ENCODE measurements at regions not wholly inside any gene's neighbourhood (a gene's known extent, or its start where the extent isn't known, plus 50 kb on each side); places are given as distances from the start of the nearest gene placed in this dataset.

- no peak for TF ChIP-seq CTCF (optimal IDR thresholded peaks at IDR 0.05 in 1 of 3, IDR thresholded peaks at IDR 0.05 in 1 of 3, conservative IDR thresholded peaks at IDR 0.05 in 1 of 3; ENCODE audit: extremely low read depth in 1 of 3, insufficient read depth in 2 of 3, low read length in 3 of 3)
- TF ChIP-seq EZH2 (IDR thresholded peaks at IDR 0.05; ENCODE audit: low read length), result no peak
Measured at GRCh38 chr18:79600596-79600995, 79.0 kb upstream of the CTDP1 start.
